ENCODE measurements at regions not wholly inside any gene's neighbourhood (a gene's known extent, or its start where the extent isn't known, plus 50 kb on each side); places are given as distances from the start of the nearest gene placed in this dataset.

DNA sequence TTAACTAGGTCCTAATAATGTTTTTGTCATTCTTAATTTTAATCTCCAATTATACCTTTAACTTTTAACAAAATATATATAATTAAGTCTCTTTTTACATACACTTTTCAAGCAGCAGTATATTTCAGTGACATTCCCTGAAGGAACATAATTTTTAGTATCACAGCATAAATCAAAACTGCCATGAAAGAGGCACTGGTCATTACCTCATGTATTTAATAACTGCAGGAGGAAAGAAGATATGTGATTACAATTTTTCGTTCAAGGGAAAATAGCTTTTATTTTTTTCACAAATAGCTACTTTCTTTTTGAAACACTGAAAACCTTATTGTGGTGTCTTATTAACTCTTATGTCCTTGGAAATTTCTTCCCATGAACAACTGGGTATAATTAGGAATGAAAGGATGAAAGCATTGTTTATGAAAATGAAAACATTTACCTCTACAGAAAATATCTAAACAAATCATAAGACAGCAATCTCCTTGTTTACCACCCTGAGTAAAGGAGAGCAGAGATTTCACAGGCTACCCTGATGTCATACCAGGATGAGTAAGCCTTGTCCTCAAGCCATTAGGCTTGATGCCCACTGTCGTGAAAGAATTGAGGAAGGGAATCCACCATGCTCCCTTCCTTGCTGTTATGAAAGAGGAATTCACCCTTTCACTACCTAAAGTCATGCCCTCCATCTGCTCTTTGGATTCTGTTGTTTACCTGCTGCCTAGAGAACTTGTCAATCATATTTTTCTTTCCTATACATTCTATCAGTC, 877.2 kb upstream of the PCDH20 start:
- DNase-seq = no peak

DNA sequence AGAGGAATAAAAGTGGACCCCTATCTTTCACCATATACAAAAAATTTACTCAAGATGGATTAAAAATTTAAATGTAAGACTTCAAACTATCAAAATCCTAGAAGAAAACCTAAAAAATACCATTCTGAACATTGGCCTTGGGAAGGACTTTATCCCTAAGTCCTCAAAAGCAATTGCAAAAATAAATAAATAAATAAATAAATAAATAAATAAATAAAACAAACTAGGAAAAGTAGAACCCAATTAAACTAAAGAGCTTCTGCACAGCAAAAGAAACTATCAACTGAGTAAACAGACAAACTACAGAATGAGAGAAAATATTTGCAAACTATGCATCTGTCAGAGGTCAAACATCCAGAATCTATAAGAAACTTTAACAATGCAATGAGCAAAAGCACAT, 874.9 kb upstream of the PCDH20 start:
- DNase-seq = no peak

DNA sequence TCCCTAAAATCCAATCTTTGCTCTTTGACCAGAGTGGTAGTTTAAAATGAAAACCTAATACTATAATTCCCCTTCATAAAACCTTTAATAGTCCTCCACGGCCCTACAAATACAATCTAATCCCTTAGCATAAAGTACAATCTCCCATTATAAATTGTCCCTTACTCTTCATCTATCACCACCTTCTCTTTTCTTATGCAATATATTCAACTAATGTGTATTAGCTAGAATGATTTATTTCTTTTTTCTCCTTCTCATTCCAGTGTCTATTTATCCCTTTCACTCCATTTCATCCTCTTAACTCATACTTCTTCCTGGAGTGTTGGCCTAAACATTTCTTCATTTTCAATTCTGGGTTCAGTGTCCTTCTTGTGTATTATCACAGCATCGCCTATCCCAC, 872.1 kb upstream of the PCDH20 start:
- no peak for DNase-seq

DNA sequence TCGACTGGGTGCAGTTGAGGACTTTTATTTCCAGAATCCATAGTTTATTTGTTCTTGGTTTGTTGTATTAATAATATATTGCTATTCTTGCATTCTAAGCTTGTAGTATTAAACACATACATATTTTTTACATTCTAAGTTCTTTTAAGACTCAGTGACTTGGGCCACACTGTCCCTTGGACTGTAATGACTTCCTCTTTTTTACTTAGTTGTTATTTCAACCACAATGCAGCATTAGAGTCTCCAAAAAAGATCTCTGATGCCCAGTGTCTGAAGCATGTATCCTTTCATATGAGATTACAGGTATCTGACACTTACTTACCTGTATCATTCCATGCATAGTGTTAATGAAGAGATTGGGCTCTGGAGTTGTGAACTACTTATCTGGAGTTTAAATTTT, 864.9 kb upstream of the PCDH20 start:
- DNase-seq = no peak

DNA sequence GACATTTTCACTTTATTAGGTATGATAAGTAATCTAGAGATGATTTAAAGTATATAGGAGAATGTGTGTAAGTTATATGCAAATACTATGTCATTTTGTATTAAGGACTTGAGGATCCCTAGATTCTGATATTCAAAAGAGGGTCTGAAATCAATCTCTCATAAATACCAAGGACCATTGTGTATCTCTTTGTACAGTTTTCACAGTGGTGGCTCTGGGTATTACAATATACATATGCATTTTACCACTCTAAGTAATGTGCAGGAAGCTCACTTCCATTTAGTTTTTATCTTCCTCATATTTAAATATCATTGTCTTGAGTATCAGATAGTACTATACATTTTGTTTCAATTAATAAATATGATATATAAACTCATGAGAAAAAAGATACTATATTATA, 862.6 kb upstream of the PCDH20 start:
- no peak for DNase-seq

DNA sequence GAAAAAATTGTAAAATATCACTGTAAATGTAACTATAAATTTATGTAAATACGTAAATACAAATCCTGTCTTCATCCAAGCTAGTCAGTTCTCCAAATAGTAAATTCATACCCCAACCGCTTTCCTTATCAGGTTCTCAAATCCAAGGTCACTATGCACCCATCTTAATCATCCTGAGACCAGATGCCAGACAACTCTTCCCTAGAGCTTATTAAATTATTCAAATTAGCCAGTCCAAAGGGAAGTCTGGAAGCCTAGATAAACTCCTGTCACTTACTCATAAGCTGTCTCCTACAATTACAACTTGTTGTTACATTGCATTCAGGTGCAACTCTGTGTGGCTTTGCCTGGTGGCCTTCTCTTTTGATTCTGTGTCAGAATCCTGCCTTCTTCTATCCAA, 836.1 kb upstream of the PCDH20 start:
- no peak for DNase-seq

DNA sequence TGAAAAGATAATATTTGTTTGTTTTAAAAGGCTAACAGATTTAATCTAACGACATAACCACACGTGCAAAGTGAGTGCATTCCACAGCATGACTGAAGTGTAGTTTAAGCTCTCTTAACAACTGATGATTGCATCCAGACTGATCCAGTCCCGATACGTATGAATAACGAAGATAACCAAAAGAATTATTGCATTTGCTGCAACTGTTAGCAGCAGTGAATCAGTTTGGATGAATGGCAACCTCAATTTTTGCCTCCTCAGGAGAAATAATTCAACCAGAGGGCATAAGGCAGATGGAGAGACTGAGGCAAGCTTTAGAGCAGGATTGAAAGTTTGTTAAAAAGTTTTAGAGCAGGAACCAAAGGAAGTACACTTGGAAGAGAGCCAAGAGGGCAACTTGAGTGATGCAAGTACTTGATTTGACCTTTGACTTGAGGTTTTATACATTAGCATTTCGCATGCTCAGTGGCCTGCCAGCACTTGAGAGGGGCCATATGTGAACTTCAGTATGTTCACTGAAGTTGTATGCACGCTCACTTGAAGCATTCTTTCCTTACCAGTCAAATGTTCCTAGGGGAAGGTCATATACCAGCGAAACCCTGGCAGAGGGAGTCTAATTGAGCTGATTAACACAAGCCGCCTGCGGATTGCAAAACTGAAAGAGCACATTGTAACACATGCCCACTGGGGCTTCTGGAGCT, 835.0 kb upstream of the PCDH20 start:
- DNase-seq = no peak

DNA sequence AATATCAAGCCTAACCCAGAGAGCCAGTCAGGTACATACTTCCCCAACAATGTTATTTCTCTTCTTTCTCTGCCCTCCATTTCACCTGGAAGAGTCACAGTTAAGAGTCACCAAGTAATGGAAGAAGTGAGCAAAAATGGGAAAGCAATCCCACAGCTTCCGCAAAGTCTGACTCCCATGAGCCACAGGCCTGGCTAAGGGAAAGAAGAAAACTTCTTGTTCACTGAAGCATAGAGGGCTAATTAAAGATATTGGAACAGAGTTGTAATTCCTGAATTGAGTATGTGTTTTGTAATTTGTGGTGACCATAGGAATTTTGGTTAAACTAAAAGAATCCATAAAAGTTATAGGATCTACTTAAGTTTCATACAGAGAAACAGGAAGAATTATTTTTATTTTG, 830.9 kb upstream of the PCDH20 start:
- DNase-seq = no peak

DNA sequence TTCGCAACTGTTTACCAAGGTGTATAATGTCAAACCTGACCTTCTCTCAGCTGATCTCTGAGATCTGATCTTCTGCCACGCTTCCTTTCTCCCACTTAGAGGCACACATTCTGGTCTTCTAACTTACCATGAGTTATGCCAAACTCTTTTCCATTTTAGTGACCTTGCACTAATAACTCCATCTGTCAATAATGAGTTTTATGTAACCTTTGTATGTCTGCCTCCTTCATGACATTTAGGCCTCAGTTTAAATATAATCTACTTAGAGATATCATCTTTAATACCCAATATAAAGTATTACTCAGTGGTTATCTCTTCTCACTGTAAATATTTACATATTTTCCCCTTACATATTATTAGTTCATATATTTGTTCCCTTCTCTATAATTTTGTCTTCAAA, 827.5 kb upstream of the PCDH20 start:
- no peak for DNase-seq

DNA sequence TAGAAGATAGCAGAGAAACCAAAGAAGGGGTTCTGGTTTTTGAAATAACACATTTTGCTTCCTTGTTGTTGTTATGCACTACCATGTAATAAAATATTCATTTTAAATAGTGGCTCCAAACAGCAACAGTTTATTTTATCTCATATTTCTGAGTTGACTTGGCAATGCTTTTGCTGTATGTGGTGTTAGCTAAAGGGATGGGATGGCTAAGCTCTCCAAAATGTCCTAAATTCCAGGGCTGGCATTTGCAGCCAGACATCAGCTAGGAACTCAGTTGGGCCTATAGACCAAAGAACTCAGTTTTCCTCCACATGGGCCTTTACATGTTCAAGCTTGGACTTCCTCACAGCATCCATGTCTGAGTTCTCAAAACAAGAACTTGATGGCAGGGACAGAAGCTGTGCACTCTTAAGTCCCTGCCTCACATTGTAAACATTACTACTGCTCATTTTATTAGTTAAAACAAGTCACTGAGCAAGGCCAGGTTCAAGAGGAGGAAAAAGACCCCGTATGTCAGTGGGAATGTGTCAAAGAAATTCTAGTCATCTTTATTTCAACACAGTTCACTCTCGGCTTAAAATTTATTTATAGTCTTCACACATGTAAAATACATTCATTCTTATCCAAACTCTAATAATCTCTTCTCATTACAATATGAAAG, 819.3 kb upstream of the PCDH20 start:
- DNase-seq = no peak

DNA sequence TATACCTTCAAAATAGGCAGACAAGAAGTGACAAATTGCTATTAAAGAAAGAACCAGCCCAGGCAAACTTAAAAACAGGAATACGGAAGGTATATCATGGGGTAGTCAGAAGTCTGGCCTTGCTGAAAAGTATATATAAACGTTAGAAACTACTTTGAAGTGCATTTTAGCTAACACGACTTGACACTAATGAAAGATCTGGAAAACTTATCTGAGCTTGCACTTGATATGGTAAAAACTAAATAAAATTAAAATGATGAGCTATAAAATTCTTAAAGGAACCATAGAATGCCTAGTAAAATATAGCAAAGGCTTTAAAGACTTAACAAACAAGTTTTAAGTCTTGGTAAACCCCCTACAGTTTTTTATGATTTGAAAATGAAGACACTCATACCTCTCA, 795.3 kb upstream of the PCDH20 start:
- no peak for DNase-seq

DNA sequence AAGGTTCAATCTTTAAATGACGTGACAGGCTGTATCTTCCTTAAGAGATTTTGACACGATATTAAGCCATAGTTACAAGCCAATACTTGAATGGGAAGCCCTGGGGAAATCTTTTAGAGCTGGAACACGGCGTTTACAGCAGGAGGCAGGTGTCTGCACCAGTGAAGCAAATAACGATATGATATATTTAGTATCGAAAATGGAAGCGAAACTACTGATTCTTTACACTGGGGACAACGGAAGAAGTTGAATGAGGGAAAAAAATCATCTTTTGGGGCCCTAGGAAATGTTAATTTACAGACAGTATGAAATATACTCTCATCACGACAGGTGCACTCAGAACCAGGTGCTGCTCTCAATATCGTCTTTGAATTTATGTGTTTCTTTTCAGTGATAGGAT, 793.9 kb upstream of the PCDH20 start:
- DNase-seq = no peak

DNA sequence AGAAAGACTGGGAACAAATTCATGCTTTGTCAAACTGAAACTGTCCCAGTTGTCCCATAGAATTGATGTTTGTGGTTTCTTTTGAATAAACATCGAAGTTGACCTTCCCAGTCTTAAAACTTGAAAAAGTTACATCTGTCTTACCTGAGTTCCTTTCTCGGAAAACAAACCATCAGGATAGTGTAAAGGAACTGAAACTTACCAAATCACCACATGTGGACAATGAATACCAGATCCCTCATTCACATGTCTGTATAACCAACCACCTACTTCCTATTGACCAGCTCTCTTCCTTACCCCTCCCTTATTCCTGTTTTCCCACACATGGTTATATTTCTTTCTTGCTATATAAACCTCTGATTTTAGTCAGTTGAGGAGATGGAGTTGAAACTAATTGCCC, 791.7 kb upstream of the PCDH20 start:
- no peak for DNase-seq

DNA sequence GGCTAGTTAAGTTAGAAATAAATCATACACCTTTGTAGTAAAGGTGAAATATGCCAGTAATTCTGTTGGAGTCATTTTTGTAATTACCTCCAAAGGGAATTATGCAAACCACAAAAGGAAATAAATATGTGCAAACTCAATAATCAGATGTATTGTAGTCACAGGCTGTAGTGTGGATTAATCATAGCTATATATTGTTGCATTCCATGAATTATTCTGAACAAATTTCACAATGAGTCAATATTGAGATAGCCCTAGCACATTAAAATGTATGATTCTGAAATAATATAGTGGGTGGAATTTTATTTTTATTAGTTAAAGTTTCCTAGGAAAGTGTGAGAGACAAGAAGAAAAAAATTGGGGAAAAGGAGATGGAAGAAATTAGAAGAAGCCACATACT, 790.5 kb upstream of the PCDH20 start:
- DNase-seq = no peak

DNA sequence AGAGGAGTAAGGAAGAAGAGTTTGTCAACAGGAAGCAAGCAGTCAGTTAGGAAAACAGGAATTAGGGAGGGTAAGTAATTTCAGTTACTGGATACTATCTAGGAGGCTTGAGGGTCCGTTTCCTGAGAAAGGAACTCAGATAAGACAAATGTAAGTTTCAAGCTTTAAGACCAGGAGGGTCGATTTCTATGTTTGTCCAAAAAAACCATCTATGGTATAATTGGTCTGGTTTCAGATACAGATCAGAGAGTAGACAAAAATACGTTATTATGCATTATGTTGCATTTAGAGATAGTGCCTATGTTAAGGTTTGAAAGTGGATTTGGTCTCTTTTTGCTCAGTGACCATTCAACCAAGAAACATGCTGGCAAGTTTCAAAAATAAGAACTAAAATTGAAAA, 789.6 kb upstream of the PCDH20 start:
- no peak for DNase-seq

DNA sequence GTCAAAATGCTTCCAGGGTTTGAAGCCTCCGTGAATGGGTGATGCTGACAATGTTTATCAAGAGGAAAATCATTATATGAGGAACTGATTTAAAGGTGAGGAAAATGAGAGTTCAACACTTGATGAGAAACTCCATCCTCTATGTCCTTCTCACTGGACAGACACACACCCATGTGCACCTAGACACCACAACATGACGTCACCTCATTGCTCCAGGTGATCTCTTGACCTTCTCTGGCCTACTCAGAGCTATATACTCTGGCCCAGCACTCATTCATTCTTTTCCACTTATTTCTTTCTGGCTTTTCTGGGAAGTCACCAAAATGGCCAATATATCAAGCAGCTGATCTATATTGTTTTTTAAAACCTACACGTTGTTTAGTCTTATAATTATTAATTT, 778.7 kb upstream of the PCDH20 start:
- no peak for DNase-seq

DNA sequence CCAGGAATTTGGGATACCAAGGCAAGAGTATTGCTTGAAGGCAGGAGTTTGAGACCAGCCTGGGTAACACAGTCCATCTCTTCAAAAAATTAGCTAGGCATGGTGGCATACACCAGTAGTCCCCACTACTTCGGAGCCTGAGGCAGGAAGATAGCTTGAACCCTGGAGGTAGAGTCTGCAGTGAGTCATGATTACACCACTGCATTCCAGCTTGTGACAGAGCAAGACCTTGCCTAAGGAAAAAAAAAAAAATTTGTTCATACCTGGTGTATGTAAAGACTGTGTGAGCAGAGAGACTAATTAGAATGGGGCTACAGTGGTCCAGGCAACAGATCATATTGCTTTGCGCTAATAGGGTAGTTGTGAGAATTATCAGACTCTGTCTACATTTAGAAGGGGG, 778.3 kb upstream of the PCDH20 start:
- no peak for DNase-seq

DNA sequence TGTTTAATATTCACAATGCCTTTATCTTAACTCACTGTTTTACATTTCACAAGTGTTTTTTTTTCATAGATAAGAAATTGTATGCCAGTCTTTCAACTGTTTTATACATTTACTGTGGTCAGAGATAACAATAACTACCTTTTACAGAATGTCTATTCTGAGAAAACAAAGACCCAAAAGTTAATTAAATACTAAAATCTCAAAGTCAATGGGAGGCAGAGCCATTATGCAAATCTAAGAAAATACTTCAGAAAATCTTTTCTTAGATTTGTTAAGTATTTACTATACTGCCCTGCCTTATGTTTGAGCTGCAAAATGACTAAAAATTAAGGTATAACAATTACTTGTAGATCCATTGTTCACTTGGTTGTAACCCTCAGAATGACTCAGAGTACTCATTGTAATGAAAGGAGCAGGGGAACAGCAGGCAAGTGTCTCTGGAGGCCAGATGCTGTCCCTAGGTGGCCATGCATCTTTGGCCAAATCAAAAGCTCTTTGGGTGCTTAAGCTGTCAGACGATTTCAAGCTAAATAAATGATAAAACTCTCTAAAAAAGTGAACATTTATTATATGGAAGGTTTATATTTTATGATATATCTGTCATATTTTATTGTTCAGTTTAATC, 770.1 kb upstream of the PCDH20 start:
- DNase-seq = no peak

DNA sequence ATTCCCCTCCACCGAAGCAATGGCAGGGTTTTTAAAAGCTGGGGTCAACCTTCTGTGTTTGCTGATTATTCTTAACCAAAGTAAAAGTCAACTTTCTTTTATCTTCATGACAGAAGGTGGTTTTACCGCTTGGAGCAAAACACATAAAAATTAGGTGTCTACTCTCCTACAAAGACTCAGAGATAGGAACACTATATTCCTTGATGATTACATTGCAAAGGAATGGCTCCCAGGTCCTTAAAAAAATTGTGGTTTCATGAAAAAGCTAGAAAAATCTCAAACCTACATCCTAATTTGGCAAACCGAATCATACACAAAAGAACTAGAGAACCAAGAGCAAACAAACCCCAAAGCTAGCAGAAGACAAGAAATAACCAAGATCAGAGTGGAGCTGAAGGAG, 760.4 kb upstream of the PCDH20 start:
- no peak for DNase-seq

DNA sequence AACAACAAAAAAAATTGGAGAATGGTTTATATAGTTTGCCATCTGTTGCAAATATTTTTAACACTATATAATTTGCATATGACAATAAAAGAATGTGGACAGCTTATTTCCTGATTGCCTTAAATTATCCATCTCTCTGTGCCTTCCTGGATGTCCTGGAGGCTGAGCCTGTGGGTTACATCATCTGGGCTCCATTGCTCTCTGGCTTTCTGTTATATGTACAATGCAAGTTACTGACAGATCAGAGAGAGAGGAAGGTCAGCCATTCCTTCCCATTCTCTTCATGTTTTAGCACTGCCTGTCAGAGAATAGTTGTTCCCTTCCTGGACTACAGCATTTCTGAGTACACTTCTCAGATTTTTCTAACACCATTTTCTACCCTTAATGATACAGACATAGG, 758.3 kb upstream of the PCDH20 start:
- no peak for DNase-seq

DNA sequence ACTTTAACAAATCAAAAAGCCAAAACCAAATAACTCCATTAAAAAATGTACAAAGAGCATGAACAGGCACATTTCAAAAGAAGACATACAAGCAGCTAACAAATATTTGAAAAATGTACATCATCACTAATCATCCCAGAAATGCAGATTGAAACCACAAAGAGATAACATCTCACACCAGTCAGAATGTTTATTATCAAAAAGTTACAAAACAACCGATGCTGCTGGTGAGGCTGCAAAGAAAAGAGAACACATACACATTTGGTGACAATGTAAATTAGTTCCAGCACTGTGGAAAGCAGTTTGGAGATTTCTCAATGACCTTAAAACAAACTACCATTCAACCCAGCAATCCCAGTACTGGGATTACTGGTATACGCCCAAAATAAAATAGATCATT, 756.0 kb upstream of the PCDH20 start:
- no peak for DNase-seq

DNA sequence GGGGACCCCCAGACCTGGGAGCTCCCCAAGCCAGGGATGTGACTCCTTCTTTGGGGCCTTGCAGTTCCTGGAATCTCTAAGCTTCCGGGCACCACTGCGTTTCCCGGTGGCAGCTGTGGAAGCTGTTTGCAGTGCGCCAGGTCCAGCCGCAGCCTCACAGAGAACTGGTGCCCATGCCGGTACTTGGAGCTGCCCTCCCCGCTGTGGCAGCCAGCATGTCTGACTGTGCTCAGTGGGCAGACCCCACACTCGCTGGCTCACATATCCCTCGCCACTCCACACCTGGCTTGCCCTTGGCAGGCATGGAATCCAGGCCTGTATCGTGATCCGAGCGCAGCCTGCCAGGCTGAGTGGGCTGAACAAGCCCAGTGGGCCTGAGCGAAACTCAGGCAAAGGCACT, 753.2 kb upstream of the PCDH20 start:
- no peak for DNase-seq

DNA sequence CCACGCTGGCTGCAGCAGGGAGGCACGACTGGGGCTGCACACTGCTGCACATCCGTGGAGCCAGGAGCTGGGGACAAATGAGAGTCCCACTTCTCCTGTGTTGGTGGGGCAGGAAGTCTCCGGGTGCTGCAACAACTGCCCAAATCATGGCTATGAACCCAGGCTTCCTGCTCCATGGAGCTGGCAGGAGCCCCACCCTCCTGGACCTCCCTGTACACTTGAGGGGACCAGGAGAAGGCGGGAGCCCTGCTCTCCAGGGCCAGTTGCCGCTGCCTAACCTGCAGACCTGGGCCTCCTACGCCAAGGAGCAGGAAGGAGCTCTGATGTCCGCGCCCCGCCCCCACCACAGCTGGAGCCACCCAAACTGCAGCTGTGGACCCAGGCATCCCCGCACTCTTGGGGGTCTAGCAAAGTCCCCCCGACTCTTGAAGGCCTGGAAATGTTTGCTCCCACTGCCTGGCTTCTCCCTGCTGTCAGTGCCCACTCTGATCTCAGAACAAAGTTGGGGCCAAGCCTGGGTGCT, 752.1 kb upstream of the PCDH20 start:
- no peak for DNase-seq

DNA sequence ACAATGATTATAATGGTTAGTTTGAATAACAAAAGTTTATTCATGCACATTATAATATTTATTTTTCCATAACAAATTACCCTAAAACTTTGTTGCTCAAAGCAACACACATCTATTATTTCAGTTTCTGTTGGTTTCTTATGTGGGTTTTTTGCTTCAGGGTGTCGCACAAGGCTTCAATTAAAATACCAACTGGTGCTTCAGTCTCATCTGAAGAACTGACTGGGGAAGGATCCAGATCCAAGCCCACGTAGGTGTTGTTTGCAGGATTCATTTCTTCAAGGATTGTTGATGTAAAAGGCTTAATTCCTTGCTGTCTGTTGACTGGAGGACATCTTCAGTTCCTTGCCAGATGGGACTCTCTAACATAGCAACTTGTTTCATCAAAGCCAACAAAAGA, 747.2 kb upstream of the PCDH20 start:
- DNase-seq = no peak
